ENCODE measurements at regions not wholly inside any gene's neighbourhood (a gene's known extent, or its start where the extent isn't known, plus 50 kb on each side); places are given as distances from the start of the nearest gene placed in this dataset.

DNA sequence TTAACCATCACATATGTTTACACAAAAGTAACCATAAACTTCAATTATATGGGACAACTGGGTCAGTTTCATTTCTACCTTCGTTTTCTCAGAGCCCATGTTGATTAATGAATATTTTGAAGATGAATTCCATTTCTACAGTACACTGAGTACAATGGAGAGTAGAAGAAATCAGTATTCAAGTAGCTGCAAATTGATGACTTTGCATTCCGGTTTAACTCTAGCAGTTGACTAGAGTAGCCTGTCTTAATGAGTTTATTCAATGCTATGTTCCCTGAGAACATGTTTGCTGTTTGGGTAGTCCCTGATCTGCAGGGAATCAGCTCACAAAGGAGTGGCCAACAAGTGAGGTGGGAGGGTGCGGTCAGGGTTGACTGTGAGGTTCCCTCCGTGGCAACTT is 168.3 kb downstream of the TRIML1 start:
- Histone ChIP-seq H3K27me3 (ENCODE audit: control insufficient read depth, insufficient read depth, low read length) (no peaks in the 10 kb centered on the region), H3K56ac (ENCODE audit: extremely low read depth, insufficient read depth, low read length) (no peak overlapping the region), H3K79me1 (ENCODE audit: low read depth in 1 of 2, low read length in 2 of 2) (no peaks in the 10 kb centered on the region), H2BK120ac (ENCODE audit: low read depth, low read length) (no peak overlapping the region), H3K4me2 (ENCODE audit: low read depth, low read length) (no peak overlapping the region), H3K36me3 (ENCODE audit: control insufficient read depth, insufficient read depth, low read length) (no peaks in the 10 kb centered on the region), H3K4me3 (ENCODE audit: insufficient read depth, low read depth, low read length) (no peak overlapping the region), H4K91ac (ENCODE audit: insufficient read depth, low read depth, low read length) (no peak overlapping the region), H2BK5ac (ENCODE audit: low read depth, low read length, poor library complexity, severe bottlenecking) (no peak overlapping the region), H4K5ac (ENCODE audit: low read depth, low read length) (no peak overlapping the region), H3K14ac (replicated peaks; ENCODE audit: low read depth, low read length) (no peak overlapping the region), H3K27ac (ENCODE audit: insufficient read depth, low read length) (no peak overlapping the region), H3K9me3 (ENCODE audit: control insufficient read depth, insufficient read depth, low read length) (no peaks in the 10 kb centered on the region), H2BK20ac (ENCODE audit: low read depth, low read length) (no peak overlapping the region), H2AK5ac (ENCODE audit: low read depth, low read length) (no peak overlapping the region), H4K8ac (ENCODE audit: low read depth in 2 of 2, low read length in 2 of 2) (no peak overlapping the region), H3K18ac (ENCODE audit: low read depth, low read length) (no peak overlapping the region), H4K20me1 (ENCODE audit: insufficient read depth, low read length) (no peaks in the 10 kb centered on the region), H2AK9ac (replicated peaks; ENCODE audit: low read depth, low read length, poor library complexity) (no peak overlapping the region), H3K9me1 (ENCODE audit: insufficient read depth, low read length) (no peaks in the 10 kb centered on the region), H3K9ac (ENCODE audit: low read depth, low read length) (no peak overlapping the region), H3K4ac (ENCODE audit: low read depth, low read length) (no peak overlapping the region), H3K4me1 (ENCODE audit: control insufficient read depth, insufficient read depth, low read length) (no peaks in the 10 kb centered on the region), H2AFZ (replicated peaks; ENCODE audit: low read length, poor library complexity) (no peak overlapping the region), H3K23ac (ENCODE audit: low read depth, low read length) (no peak overlapping the region), H2BK15ac (ENCODE audit: low read depth, low read length) (no peak overlapping the region)
- intact Hi-C loops (cut with micrococcal nuclease): no loop called here
- in situ Hi-C loops (cut with MboI; ENCODE audit: low sequenced_read_pairs): no loop called here
- ChIA-PET POLR2A (ENCODE audit: unreplicated experiment) (no interaction called here), CTCF (no interaction called here)
- ATAC-seq (ENCODE audit: low read depth) (no peak), DNase-seq (no peak)
- peak; percentile 58 for TF ChIP-seq MAFK (IDR thresholded peaks at IDR 0.05; ENCODE audit: low read depth, low read length)
- no peak for TF ChIP-seq BHLHE40 (IDR thresholded peaks at IDR 0.05; ENCODE audit: low read depth, low read length)
- TF ChIP-seq MXI1 (IDR thresholded peaks at IDR 0.05; ENCODE audit: borderline replicate concordance, low read depth, low read length): no peak
- BruUV-seq (replicated peaks): no TSS peak
- no CpG with 5 or more reads among the region's 4 CpGs for WGBS, 2 experiments (ENCODE audit: extremely low coverage in 2 of 2, insufficient read length in 1 of 2)
- dilution Hi-C loops (cut with HindIII; ENCODE audit: low sequenced_read_pairs, unreplicated experiment): no loop called here

Data from IMR-90 (cell line).